ENCODE measurements at regions not wholly inside any gene's neighbourhood (a gene's known extent, or its start where the extent isn't known, plus 50 kb on each side); places are given as distances from the start of the nearest gene placed in this dataset.

DNA sequence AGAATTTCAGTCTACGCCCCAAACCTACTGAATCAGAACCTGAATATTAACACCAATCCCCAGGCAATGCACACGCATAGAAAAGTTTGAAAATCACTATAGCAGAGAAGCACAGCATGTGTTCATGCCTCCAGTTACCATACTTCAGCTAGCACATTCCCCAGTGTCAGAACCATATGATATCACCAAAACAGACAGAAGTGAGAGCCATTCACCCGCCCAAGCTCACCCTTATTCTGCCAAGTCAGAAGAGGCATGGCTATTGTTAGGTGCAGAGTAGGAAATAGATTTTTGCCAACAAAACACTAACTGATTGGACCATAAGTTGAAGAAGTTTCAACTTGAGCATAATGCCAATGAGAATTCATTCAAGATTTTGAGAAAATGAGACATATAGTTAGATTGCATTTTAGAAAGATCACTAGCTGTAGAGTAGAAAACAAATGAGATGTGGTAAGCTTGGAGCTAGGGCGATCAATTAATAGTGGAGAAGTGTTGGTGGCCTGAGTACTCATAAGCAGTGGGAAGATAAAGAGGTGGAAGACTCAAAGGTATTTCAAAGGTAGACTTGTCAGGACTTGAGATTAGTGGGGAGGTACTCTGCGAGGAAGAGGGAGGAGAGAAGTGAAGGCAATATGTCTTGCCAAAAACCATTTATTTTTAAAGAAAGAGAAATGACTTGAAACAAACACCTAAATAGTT is 492.4 kb downstream of the SUCLA2 start:
- Histone ChIP-seq H3K23ac (ENCODE audit: low read depth, low read length, poor library complexity) (no peak overlapping the region), H3K4me2 (ENCODE audit: insufficient read depth, low read length, poor library complexity, severe bottlenecking) (no peak overlapping the region), H2BK120ac (ENCODE audit: low read depth, low read length) (no peak overlapping the region), H3K14ac (ENCODE audit: low read length) (no peak overlapping the region), H2AK5ac (ENCODE audit: low read depth, low read length) (no peak overlapping the region), H3K4me3 (ENCODE audit: low read length in 2 of 2) (no peak overlapping the region), H3K18ac (ENCODE audit: low read length) (no peak overlapping the region), H3K27me3 (ENCODE audit: control insufficient read depth in 3 of 3, insufficient read depth in 3 of 3, low read depth in 1 of 3, low read length in 3 of 3) (no peaks in the 10 kb centered on the region), H4K91ac (ENCODE audit: low read depth, low read length, poor library complexity) (no peak overlapping the region), H2BK5ac (ENCODE audit: low read length) (no peak overlapping the region), H3K4ac (ENCODE audit: low read length) (no peak overlapping the region), H3K79me1 (ENCODE audit: low read depth, low read length) (no peaks in the 10 kb centered on the region), H2AFZ (ENCODE audit: low read length) (no peak overlapping the region), H3K9ac (ENCODE audit: low read depth, low read length, poor library complexity) (no peak overlapping the region), H4K8ac (ENCODE audit: low read depth, low read length) (no peak overlapping the region), H2BK15ac (ENCODE audit: low read length) (no peak overlapping the region), H2BK12ac (ENCODE audit: low read length) (no peak overlapping the region), H3K36me3 (replicated peaks in 1 of 2; ENCODE audit: control insufficient read depth in 2 of 2, insufficient read depth in 2 of 2, low read length in 2 of 2) (no peaks in the 10 kb centered on the region), H3K27ac (replicated peaks; ENCODE audit: low read length) (no peak overlapping the region), H3K9me3 (replicated peaks in 1 of 2; ENCODE audit: control insufficient read depth in 2 of 2, insufficient read depth in 1 of 2, low read depth in 1 of 2, low read length in 2 of 2) (no peaks in the 10 kb centered on the region), H3K4me1 (ENCODE audit: control insufficient read depth in 2 of 2, insufficient read depth in 1 of 2, low read depth in 1 of 2, low read length in 2 of 2) (no peaks in the 10 kb centered on the region)
- no peak for DNase-seq (ENCODE audit: low spot score)
- WGBS, 2 donors (ENCODE audit: extremely low coverage in 2 of 2, insufficient read length in 2 of 2, insufficient replicate concordance in 1 of 2): no CpG with 5 or more reads among the region's 5 CpGs

GRCh38 chr13:47503475-47503874 is 497.6 kb downstream of the SUCLA2 start:
- Histone ChIP-seq H3K4me1 (ENCODE audit: control insufficient read depth in 2 of 2, insufficient read depth in 1 of 2, low read depth in 1 of 2, low read length in 2 of 2) (peaks cover 0 to 5% of the 10 kb centered on the region in 2 donors), H2BK12ac (ENCODE audit: low read length) (no peak overlapping the region), H3K27me3 (ENCODE audit: control insufficient read depth in 3 of 3, insufficient read depth in 3 of 3, low read depth in 1 of 3, low read length in 3 of 3) (no peaks in the 10 kb centered on the region), H3K18ac (ENCODE audit: low read length) (no peak overlapping the region), H3K4ac (ENCODE audit: low read length) (no peak overlapping the region), H3K27ac (replicated peaks; ENCODE audit: low read length) (no peak overlapping the region), H3K4me2 (ENCODE audit: insufficient read depth, low read length, poor library complexity, severe bottlenecking) (no peak overlapping the region), H3K4me3 (ENCODE audit: low read length in 2 of 2) (no peak overlapping the region), H2BK120ac (ENCODE audit: low read depth, low read length) (no peak overlapping the region), H3K9me3 (replicated peaks in 1 of 2; ENCODE audit: control insufficient read depth in 2 of 2, insufficient read depth in 1 of 2, low read depth in 1 of 2, low read length in 2 of 2) (no peaks in the 10 kb centered on the region), H2BK15ac (ENCODE audit: low read length) (no peak overlapping the region), H4K91ac (ENCODE audit: low read depth, low read length, poor library complexity) (no peak overlapping the region), H3K36me3 (replicated peaks in 1 of 2; ENCODE audit: control insufficient read depth in 2 of 2, insufficient read depth in 2 of 2, low read length in 2 of 2) (no peaks in the 10 kb centered on the region), H3K23ac (ENCODE audit: low read depth, low read length, poor library complexity) (no peak overlapping the region), H2AFZ (ENCODE audit: low read length) (no peak overlapping the region), H3K14ac (ENCODE audit: low read length) (no peak overlapping the region), H4K8ac (ENCODE audit: low read depth, low read length) (no peak overlapping the region), H3K79me1 (ENCODE audit: low read depth, low read length) (no peaks in the 10 kb centered on the region), H2AK5ac (ENCODE audit: low read depth, low read length) (no peak overlapping the region), H2BK5ac (ENCODE audit: low read length) (no peak overlapping the region), H3K9ac (ENCODE audit: low read depth, low read length, poor library complexity) (no peak overlapping the region)
- WGBS, 2 donors (ENCODE audit: extremely low coverage in 2 of 2, insufficient read length in 2 of 2, insufficient replicate concordance in 1 of 2): no CpG with 5 or more reads among the region's 2 CpGs
- no peak for DNase-seq (ENCODE audit: low spot score)

GRCh38 chr13:47502166-47502565 is 498.9 kb downstream of the SUCLA2 start:
- Histone ChIP-seq H3K9me3 (replicated peaks in 1 of 2; ENCODE audit: control insufficient read depth in 2 of 2, insufficient read depth in 1 of 2, low read depth in 1 of 2, low read length in 2 of 2) (no peaks in the 10 kb centered on the region), H3K4me3 (ENCODE audit: low read length in 2 of 2) (no peak overlapping the region), H3K4me2 (ENCODE audit: insufficient read depth, low read length, poor library complexity, severe bottlenecking) (no peak overlapping the region), H3K27ac (replicated peaks; ENCODE audit: low read length) (no peak overlapping the region), H2BK15ac (ENCODE audit: low read length) (no peak overlapping the region), H3K23ac (ENCODE audit: low read depth, low read length, poor library complexity) (no peak overlapping the region), H3K27me3 (ENCODE audit: control insufficient read depth in 3 of 3, insufficient read depth in 3 of 3, low read depth in 1 of 3, low read length in 3 of 3) (no peaks in the 10 kb centered on the region), H4K91ac (ENCODE audit: low read depth, low read length, poor library complexity) (no peak overlapping the region), H2BK12ac (ENCODE audit: low read length) (no peak overlapping the region), H2BK5ac (ENCODE audit: low read length) (no peak overlapping the region), H2BK120ac (ENCODE audit: low read depth, low read length) (no peak overlapping the region), H4K8ac (ENCODE audit: low read depth, low read length) (no peak overlapping the region), H3K14ac (ENCODE audit: low read length) (no peak overlapping the region), H3K4ac (ENCODE audit: low read length) (no peak overlapping the region), H3K4me1 (ENCODE audit: control insufficient read depth in 2 of 2, insufficient read depth in 1 of 2, low read depth in 1 of 2, low read length in 2 of 2) (peaks cover 0 to 5% of the 10 kb centered on the region in 2 donors), H3K9ac (ENCODE audit: low read depth, low read length, poor library complexity) (no peak overlapping the region), H3K36me3 (replicated peaks in 1 of 2; ENCODE audit: control insufficient read depth in 2 of 2, insufficient read depth in 2 of 2, low read length in 2 of 2) (no peaks in the 10 kb centered on the region), H3K79me1 (ENCODE audit: low read depth, low read length) (no peaks in the 10 kb centered on the region), H3K18ac (ENCODE audit: low read length) (no peak overlapping the region), H2AK5ac (ENCODE audit: low read depth, low read length) (no peak overlapping the region), H2AFZ (ENCODE audit: low read length) (no peak overlapping the region)
- no CpG with 5 or more reads among the region's 2 CpGs for WGBS, 2 donors (ENCODE audit: extremely low coverage in 2 of 2, insufficient read length in 2 of 2, insufficient replicate concordance in 1 of 2)
- no peak for DNase-seq (ENCODE audit: low spot score)

GRCh38 chr13:47499358-47500150 is 501.5 kb downstream of the SUCLA2 start:
- H3K27ac ChIP-seq (replicated peaks; ENCODE audit: low read length): no peak overlapping the region
- H3K9ac ChIP-seq (ENCODE audit: low read depth, low read length, poor library complexity): no peak overlapping the region
- H3K23ac ChIP-seq (ENCODE audit: low read depth, low read length, poor library complexity): no peak overlapping the region
- H3K4ac ChIP-seq (ENCODE audit: low read length): no peak overlapping the region
- WGBS, 2 donors (ENCODE audit: extremely low coverage in 2 of 2, insufficient read length in 2 of 2, insufficient replicate concordance in 1 of 2): no CpG with 5 or more reads among the region's 7 CpGs
- H3K4me1 ChIP-seq (ENCODE audit: control insufficient read depth in 2 of 2, insufficient read depth in 1 of 2, low read depth in 1 of 2, low read length in 2 of 2): peaks cover 0 to 5% of the 10 kb centered on the region in 2 donors
- no peak for DNase-seq (ENCODE audit: low spot score)
- H2BK5ac ChIP-seq (ENCODE audit: low read length): no peak overlapping the region
- no peak overlapping the region for H3K18ac ChIP-seq (ENCODE audit: low read length)
- no peak overlapping the region for H2BK12ac ChIP-seq (ENCODE audit: low read length)
- no peak overlapping the region for H2BK15ac ChIP-seq (ENCODE audit: low read length)
- H4K8ac ChIP-seq (ENCODE audit: low read depth, low read length): no peak overlapping the region
- no peak overlapping the region for H3K14ac ChIP-seq (ENCODE audit: low read length)
- no peak overlapping the region for H4K91ac ChIP-seq (ENCODE audit: low read depth, low read length, poor library complexity)
- H3K4me3 ChIP-seq (ENCODE audit: low read length in 2 of 2): no peak overlapping the region
- no peak overlapping the region for H2AK5ac ChIP-seq (ENCODE audit: low read depth, low read length)
- H3K36me3 ChIP-seq (replicated peaks in 1 of 2; ENCODE audit: control insufficient read depth in 2 of 2, insufficient read depth in 2 of 2, low read length in 2 of 2): no peaks in the 10 kb centered on the region
- no peaks in the 10 kb centered on the region for H3K79me1 ChIP-seq (ENCODE audit: low read depth, low read length)
- H3K9me3 ChIP-seq (replicated peaks in 1 of 2; ENCODE audit: control insufficient read depth in 2 of 2, insufficient read depth in 1 of 2, low read depth in 1 of 2, low read length in 2 of 2): no peaks in the 10 kb centered on the region
- H3K27me3 ChIP-seq (ENCODE audit: control insufficient read depth in 3 of 3, insufficient read depth in 3 of 3, low read depth in 1 of 3, low read length in 3 of 3): no peaks in the 10 kb centered on the region
- H2BK120ac ChIP-seq (ENCODE audit: low read depth, low read length): no peak overlapping the region
- no peak overlapping the region for H2AFZ ChIP-seq (ENCODE audit: low read length)
- H3K4me2 ChIP-seq (ENCODE audit: insufficient read depth, low read length, poor library complexity, severe bottlenecking): no peak overlapping the region
